Esophagus squamous epithelium (tissue), 5 donors: ENCODE measurements at regions not wholly inside any gene's neighbourhood (a gene's known extent, or its start where the extent isn't known, plus 50 kb on each side); places are given as distances from the start of the nearest gene placed in this dataset.

Experiments
- DNase-seq: peaks from one replicate; lab custom pipeline; 2025; lab: John Stamatoyannopoulos, UW
- H3K27ac ChIP-seq, 4 donors: fragments of 200-600 bp; sonication (generic); one replicate each; pipeline ENCODE4 v1.5.1; 2016 to 2019; ENCODE audit warnings: mild to moderate bottlenecking in 1 of 4
- H3K27me3 ChIP-seq, 4 donors: fragments of 200-600 bp; sonication (generic); 1 replicate in 3 of 4; 2 replicates in 1 of 4; pipeline versions ENCODE4 v1.5.1 to v1.6.0; 2017 to 2021; ENCODE audit warnings: antibody characterized with exemption in 1 of 4
- H3K36me3 ChIP-seq, 3 donors: fragments of 200-600 bp; sonication (generic); one replicate each; pipeline ENCODE4 v1.5.1; 2016 to 2019
- H3K4me1 ChIP-seq, 3 donors: fragments of 200-600 bp; sonication (generic); one replicate each; pipeline ENCODE4 v1.5.1; 2017 to 2019
- H3K4me3 ChIP-seq, 4 donors: fragments of 200-600 bp; sonication (generic); 1 replicate in 3 of 4; 2 replicates in 1 of 4; pipeline ENCODE4 v1.5.1; 2016 to 2019; ENCODE audit warnings: mild to moderate bottlenecking in 2 of 4, moderate library complexity in 1 of 4
- H3K9me3 ChIP-seq, 3 donors: fragments of 200-600 bp; sonication (generic); one replicate each; pipeline ENCODE4 v1.5.1; 2016 to 2019
- CTCF ChIP-seq, 6 experiments: fragments of 450-650 bp in 4 of 6; fragments of 200-600 bp in 2 of 6; sonication (generic) in 2 of 6; IDR thresholded peaks; one replicate each; pipeline ENCODE4 v1.5.1; 2016 to 2019; ENCODE audit warnings: antibody characterized with exemption in 6 of 6, mild to moderate bottlenecking in 4 of 6, moderate library complexity in 4 of 6
- POLR2A ChIP-seq, 4 donors: fragments of 450-650 bp; IDR thresholded peaks; one replicate each; pipeline ENCODE4 v1.6.1; 2017; ENCODE audit warnings: antibody characterized with exemption in 4 of 4, mild to moderate bottlenecking in 4 of 4, moderate library complexity in 3 of 4
- whole genome bisulfite sequencing, 2 donors: methylation state at CpG; one replicate each; pipeline ENCODE4 v1.1.5; 2018; 5-methylcytosine and 5-hydroxymethylcytosine counted together
- intact Hi-C: fragments of 100-400 bp; cut with DNase I; formaldehyde crosslinking; loops from one replicate; pipeline ENCODE4 v1.15.0; 2022
- donor health status: DM: yes; HTN: yes; CAD: no.

- Histone ChIP-seq H3K9me3 (peaks cover 0 to 9% (median 0%) of the 10 kb centered on the region in 3 donors), H3K27me3 (no peaks in the 10 kb centered on the region), H3K36me3 (no peaks in the 10 kb centered on the region), H3K27ac (no peak overlapping the region), H3K4me3 (no peak overlapping the region), H3K4me1 (peaks cover 0 to 19% (median 0%) of the 10 kb centered on the region in 3 donors)
- no peak for DNase-seq
- TF ChIP-seq POLR2A (IDR thresholded peaks at IDR 0.05) (no peak), CTCF (IDR thresholded peaks at IDR 0.05) (no peak)
- intact Hi-C loops: no loop called here
- 57 to 60% methylated on average over 3 of the region's 3 CpGs for WGBS, 2 donors
Observed at GRCh38 chr14:84401631-84402030, 1128.3 kb upstream of the FLRT2 start.

GRCh38 chr14:84403585-84403984, 1126.4 kb upstream of the FLRT2 start:
- DNase-seq: no peak
- intact Hi-C loops: no loop called here
- Histone ChIP-seq H3K4me3 (no peak overlapping the region), H3K9me3 (peaks cover 0 to 9% (median 0%) of the 10 kb centered on the region in 3 donors), H3K36me3 (no peaks in the 10 kb centered on the region), H3K27ac (no peak overlapping the region), H3K4me1 (peaks cover 0 to 19% (median 0%) of the 10 kb centered on the region in 3 donors), H3K27me3 (no peaks in the 10 kb centered on the region)
- TF ChIP-seq POLR2A (IDR thresholded peaks at IDR 0.05) (no peak), CTCF (IDR thresholded peaks at IDR 0.05) (no peak)
- WGBS, 2 donors: 58 to 75% methylated on average over 2 of the region's 2 CpGs

GRCh38 chr14:84404246-84404645, 1125.7 kb upstream of the FLRT2 start:
- 59 to 74% methylated on average over 3 of the region's 3 CpGs for WGBS, 2 donors
- Histone ChIP-seq H3K4me1 (peaks cover 0 to 19% (median 0%) of the 10 kb centered on the region in 3 donors), H3K4me3 (no peak overlapping the region), H3K36me3 (no peaks in the 10 kb centered on the region), H3K27me3 (no peaks in the 10 kb centered on the region), H3K27ac (no peak overlapping the region), H3K9me3 (peaks cover 0 to 5% (median 0%) of the 10 kb centered on the region in 3 donors)
- TF ChIP-seq CTCF (IDR thresholded peaks at IDR 0.05): no peak
- no peak for TF ChIP-seq POLR2A (IDR thresholded peaks at IDR 0.05)
- intact Hi-C loops: no loop called here
- no peak for DNase-seq

GRCh38 chr14:84409435-84409834, 1120.5 kb upstream of the FLRT2 start:
- no peaks in the 10 kb centered on the region for H3K36me3 ChIP-seq
- no peak overlapping the region for H3K4me3 ChIP-seq
- no peak for TF ChIP-seq CTCF (IDR thresholded peaks at IDR 0.05)
- TF ChIP-seq POLR2A (IDR thresholded peaks at IDR 0.05): no peak
- no peaks in the 10 kb centered on the region for H3K27me3 ChIP-seq
- H3K27ac ChIP-seq: no peak overlapping the region
- intact Hi-C loops: no loop called here
- WGBS, 2 donors: 55 to 63% methylated on average over 3 of the region's 3 CpGs
- no peak for DNase-seq
- H3K9me3 ChIP-seq: no peaks in the 10 kb centered on the region
- H3K4me1 ChIP-seq: peaks cover 0 to 5% (median 0%) of the 10 kb centered on the region in 3 donors

GRCh38 chr14:84410344-84410743, 1119.6 kb upstream of the FLRT2 start:
- Histone ChIP-seq H3K27ac (no peak overlapping the region), H3K4me3 (no peak overlapping the region), H3K27me3 (no peaks in the 10 kb centered on the region), H3K4me1 (no peaks in the 10 kb centered on the region), H3K9me3 (no peaks in the 10 kb centered on the region), H3K36me3 (no peaks in the 10 kb centered on the region)
- TF ChIP-seq POLR2A (IDR thresholded peaks at IDR 0.05) (no peak), CTCF (IDR thresholded peaks at IDR 0.05) (no peak)
- DNase-seq: no peak
- intact Hi-C loops: no loop called here
- WGBS, 2 donors: 74 to 75% methylated on average over 3 of the region's 3 CpGs
